ENCODE measurements at regions not wholly inside any gene's neighbourhood (a gene's known extent, or its start where the extent isn't known, plus 50 kb on each side); places are given as distances from the start of the nearest gene placed in this dataset.

DNA sequence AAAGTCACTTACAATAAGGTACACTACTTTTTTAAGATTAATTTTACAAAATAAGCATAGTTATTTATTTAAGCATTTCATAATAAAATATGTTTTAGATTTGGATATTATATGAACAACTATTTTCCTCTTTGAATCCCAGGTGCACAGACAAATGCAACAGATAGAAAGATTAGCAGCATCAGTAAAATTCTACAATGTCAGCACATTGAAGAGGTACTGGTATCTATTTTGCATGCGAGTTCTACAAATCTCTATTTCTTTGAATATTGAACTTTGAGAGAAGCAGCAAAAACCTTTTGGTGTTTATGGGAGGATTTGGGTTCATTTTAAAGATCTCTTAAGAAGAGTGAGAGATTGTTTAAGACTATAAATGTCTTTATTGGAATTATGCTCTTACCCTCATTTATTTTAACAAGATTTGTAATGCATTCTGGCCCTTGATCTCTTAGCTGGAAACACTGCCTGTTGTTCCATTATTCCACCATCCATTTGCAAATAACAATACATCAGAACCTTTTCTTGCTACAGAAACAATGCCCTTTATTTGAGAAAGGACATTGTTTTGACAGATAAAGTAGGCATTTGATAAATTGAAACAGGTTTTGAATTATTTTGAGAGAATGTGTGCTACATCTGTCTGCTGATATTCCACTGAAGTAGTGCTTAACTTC, 558.8 kb upstream of the KLHL1 start:
- ATAC-seq, result no peak
- TF ChIP-seq, protein P1, sequence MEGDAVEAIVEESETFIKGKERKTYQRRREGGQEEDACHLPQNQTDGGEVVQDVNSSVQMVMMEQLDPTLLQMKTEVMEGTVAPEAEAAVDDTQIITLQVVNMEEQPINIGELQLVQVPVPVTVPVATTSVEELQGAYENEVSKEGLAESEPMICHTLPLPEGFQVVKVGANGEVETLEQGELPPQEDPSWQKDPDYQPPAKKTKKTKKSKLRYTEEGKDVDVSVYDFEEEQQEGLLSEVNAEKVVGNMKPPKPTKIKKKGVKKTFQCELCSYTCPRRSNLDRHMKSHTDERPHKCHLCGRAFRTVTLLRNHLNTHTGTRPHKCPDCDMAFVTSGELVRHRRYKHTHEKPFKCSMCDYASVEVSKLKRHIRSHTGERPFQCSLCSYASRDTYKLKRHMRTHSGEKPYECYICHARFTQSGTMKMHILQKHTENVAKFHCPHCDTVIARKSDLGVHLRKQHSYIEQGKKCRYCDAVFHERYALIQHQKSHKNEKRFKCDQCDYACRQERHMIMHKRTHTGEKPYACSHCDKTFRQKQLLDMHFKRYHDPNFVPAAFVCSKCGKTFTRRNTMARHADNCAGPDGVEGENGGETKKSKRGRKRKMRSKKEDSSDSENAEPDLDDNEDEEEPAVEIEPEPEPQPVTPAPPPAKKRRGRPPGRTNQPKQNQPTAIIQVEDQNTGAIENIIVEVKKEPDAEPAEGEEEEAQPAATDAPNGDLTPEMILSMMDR (IDR thresholded peaks at IDR 0.05), result no peak
- no peaks in the 10 kb centered on the region for H3K4me1 ChIP-seq
- intact Hi-C loops (cut with DNase I), result no loop called here
- no peak overlapping the region for H3K4me3 ChIP-seq
- DNase-seq, result no peak
- no peaks in the 10 kb centered on the region for H3K9me3 ChIP-seq
- no peaks in the 10 kb centered on the region for H3K27me3 ChIP-seq
- H3K36me3 ChIP-seq, result no peaks in the 10 kb centered on the region
- no peak overlapping the region for H3K27ac ChIP-seq

DNA sequence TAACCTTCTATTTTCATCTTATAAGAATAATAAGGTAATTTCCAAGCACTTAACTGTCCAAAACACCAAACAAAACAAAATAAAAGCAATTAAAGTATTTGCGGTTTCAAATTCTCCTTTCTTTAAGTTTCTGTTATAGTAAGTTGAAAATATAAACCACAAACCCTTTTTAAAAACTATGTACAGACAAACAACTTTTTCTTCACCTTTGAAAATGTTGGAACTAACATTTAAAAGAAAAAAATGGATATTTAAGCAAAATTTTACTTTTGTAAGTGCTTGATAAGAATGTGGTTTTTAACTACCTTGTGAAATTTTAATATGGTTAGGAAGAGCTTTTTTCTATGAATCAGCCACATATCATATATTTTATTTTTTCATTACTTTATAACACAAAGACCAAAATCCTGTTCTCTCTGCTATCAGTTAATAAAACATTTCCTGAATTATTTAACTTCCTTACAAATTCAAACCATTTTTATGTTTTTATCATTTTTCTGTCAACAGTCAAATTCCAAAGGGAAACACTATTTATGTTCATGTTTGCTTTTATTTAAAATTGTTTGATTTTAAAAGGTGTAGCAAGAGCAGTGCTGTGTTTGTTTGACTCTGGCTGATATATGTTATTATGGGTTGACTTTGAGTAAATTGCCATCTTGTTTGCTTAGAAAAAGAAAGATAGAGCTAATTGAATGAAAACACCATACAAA, 554.1 kb upstream of the KLHL1 start:
- Histone ChIP-seq H3K4me1 (no peaks in the 10 kb centered on the region), H3K9me3 (no peaks in the 10 kb centered on the region), H3K27ac (no peak overlapping the region), H3K36me3 (no peaks in the 10 kb centered on the region), H3K4me3 (no peak overlapping the region), H3K27me3 (no peaks in the 10 kb centered on the region)
- ATAC-seq, result no peak
- TF ChIP-seq, protein P1 (IDR thresholded peaks at IDR 0.05), result no peak
- intact Hi-C loops (cut with DNase I), result no loop called here
- no peak for DNase-seq

DNA sequence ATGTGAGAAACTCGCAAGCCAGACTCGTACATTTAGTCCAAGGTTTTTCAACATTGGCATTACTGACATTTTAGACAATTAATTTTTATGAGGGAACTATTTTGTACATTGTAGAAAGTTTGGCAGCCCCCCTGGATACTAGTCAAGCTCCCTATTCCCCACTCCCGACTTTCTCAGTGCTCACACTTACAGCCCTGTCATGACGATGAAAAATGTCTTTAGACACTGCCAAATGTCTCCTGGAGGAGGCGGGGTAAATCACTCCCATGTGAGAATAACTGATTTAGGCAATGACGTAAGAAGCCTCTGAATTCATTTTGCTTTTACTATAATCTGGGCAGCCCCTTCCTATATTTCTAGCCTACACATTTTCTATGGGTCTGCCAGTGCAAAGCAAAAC, 535.8 kb upstream of the KLHL1 start:
- intact Hi-C loops (cut with DNase I), result no loop called here
- Histone ChIP-seq H3K36me3 (no peaks in the 10 kb centered on the region), H3K4me3 (no peak overlapping the region), H3K27ac (no peak overlapping the region), H3K9me3 (no peaks in the 10 kb centered on the region), H3K4me1 (no peaks in the 10 kb centered on the region), H3K27me3 (no peaks in the 10 kb centered on the region)
- ATAC-seq (no peak), DNase-seq (no peak)
- TF ChIP-seq, protein P1 (IDR thresholded peaks at IDR 0.05), result no peak

DNA sequence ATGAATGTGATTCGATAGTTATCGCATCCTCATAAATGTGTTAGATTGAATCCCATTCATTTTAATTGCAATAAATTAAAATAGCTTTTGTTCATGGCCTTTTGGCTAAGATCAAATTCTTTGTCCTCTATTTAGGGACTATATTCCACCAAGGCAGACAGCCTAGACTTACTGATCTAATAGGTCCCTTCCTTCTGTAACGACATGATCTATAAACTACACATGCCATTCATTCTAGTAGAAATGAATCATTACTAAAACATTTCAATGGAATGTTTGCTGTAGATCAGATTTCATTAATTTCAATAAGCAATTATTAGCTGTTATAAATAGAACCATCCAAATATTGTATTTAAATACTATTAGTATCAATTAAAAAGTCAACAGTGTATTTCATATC, 526.6 kb upstream of the KLHL1 start:
- ATAC-seq (no peak), DNase-seq (no peak)
- no peak overlapping the region for H3K27ac ChIP-seq
- no peaks in the 10 kb centered on the region for H3K9me3 ChIP-seq
- H3K4me3 ChIP-seq, result no peak overlapping the region
- H3K27me3 ChIP-seq, result no peaks in the 10 kb centered on the region
- no peaks in the 10 kb centered on the region for H3K4me1 ChIP-seq
- intact Hi-C loops (cut with DNase I), result no loop called here
- TF ChIP-seq, protein P1 (IDR thresholded peaks at IDR 0.05), result no peak
- no peaks in the 10 kb centered on the region for H3K36me3 ChIP-seq

DNA sequence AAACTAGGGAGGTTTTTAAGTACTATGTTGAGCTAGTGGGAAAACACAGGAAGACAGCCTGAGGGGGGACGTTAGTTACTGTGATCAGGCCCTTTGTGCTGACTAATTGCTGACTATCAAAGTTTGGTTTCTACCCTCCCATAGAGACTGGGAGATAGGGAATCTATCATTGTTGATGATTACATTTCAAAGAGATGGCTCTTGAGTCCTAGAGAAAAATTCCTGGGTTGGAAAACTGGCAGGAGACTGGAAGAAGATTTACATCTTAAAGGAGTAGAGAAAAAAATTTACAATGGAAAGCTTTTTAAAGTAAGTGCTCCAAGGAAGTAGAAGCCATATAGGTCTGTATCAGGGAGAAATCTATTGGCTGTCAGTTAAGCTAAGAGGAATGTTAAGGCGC, 522.0 kb upstream of the KLHL1 start:
- no peak for DNase-seq
- ATAC-seq, result no peak
- intact Hi-C loops (cut with DNase I), result no loop called here

More for the DNA sequence above, 522.0 kb upstream of the KLHL1 start:
- no peaks in the 10 kb centered on the region for H3K4me1 ChIP-seq
- H3K27me3 ChIP-seq, result no peaks in the 10 kb centered on the region
- no peak overlapping the region for H3K27ac ChIP-seq
- no peaks in the 10 kb centered on the region for H3K9me3 ChIP-seq
- H3K36me3 ChIP-seq, result no peaks in the 10 kb centered on the region
- no peak overlapping the region for H3K4me3 ChIP-seq
- TF ChIP-seq, protein P1 (IDR thresholded peaks at IDR 0.05), result no peak

Measured in upper lobe of right lung (tissue), 1 donor.